Type B pancreatic cell (in vitro differentiated cells): ENCODE measurements at regions not wholly inside any gene's neighbourhood (a gene's known extent, or its start where the extent isn't known, plus 50 kb on each side); places are given as distances from the start of the nearest gene placed in this dataset.
"Not testable (repeated sequence)": the region's sequence is repeated elsewhere in the genome, so short reads cannot be mapped to it uniquely, and the experiment has no call there.

Source experiments
- DNase-seq: peaks from one replicate; pipeline ENCODE4 v3.0.0; 2021; ENCODE audit warnings: mixed read lengths; ENCODE audit not compliant: unreplicated experiment; ENCODE audit errors: extremely low spot score
- H3K27ac Mint-ChIP-seq: 2 replicates; pipeline ENCODE4 v1.8.0; 2021; ENCODE audit warnings: mild to moderate bottlenecking, mixed read lengths
- H3K27me3 Mint-ChIP-seq: 2 replicates; pipeline ENCODE4 v1.8.0; 2021; ENCODE audit warnings: mixed read lengths
- H3K36me3 Mint-ChIP-seq: 2 replicates; pipeline ENCODE4 v1.8.0; 2021; ENCODE audit warnings: mixed read lengths
- H3K4me1 Mint-ChIP-seq: one replicate; pipeline ENCODE4 v1.8.0; 2021; ENCODE audit warnings: mixed read lengths; ENCODE audit not compliant: unreplicated experiment
- H3K4me3 Mint-ChIP-seq: 2 replicates; pipeline ENCODE4 v1.8.0; 2021; ENCODE audit warnings: mild to moderate bottlenecking, mixed read lengths
- H3K9me3 Mint-ChIP-seq: 2 replicates; pipeline ENCODE4 v1.8.0; 2021; ENCODE audit warnings: mixed read lengths
- CTCF ChIP-seq: fragments of 200-600 bp; sonication (generic); conservative IDR thresholded peaks from 2 replicates; pipeline ENCODE4 v1.5.0; 2021; ENCODE audit warnings: antibody characterized with exemption, mild to moderate bottlenecking

DNA sequence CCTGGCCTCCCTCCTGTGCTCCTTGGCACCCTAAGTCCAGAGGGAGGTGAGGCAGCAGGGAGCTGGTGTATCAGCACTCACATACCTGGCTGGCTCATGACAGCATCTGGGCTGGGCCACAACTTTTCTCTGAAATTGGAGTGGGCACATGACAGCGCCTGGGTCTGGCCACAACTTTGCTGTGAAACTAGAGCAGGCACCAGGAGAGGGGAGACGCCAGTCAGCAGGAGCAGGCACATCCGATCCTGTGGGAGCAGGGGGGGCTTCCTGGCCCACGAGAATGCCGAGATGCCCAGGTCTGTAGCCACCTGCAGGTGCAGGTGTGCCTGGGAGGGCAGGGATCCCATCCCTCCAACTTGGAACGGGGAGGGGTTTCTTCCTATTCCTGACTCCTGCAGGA, 69.7 kb upstream of the PPP3CA start:
- Mint-ChIP-seq H3K4me1 (peaks cover 6% of the 10 kb centered on the region), H3K9me3 (no peaks in the 10 kb centered on the region), H3K36me3 (no peaks in the 10 kb centered on the region), H3K27ac (no peak overlapping the region), H3K4me3 (no peak overlapping the region), H3K27me3 (no peaks in the 10 kb centered on the region)
- no peak for DNase-seq
- TF ChIP-seq CTCF: no peak

GRCh38 chr4:101415962-101416361, 68.6 kb upstream of the PPP3CA start:
- Mint-ChIP-seq H3K4me3 (no peak overlapping the region), H3K9me3 (no peaks in the 10 kb centered on the region), H3K27ac (no peak overlapping the region), H3K27me3 (no peaks in the 10 kb centered on the region), H3K36me3 (no peaks in the 10 kb centered on the region), H3K4me1 (peaks cover 6% of the 10 kb centered on the region)
- DNase-seq: no peak
- no peak for TF ChIP-seq CTCF

DNA sequence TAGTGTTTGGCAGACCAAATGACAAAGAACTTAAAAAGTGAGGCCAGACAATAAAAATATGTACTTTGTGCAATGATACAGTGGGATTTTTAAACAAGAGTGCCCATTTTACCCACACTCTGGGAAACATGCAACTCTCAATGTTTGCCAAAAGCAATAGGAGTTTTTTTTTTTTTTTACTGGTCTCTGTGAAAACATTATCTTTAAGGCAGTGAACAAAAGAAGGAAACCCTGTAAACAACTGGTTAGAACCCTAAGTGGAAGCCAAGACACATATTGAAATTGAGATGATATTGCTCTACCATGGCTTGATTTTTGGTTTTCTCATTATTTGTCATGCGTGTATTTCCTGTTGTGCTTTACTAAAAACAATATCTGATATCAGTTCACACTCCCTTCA, 67.2 kb upstream of the PPP3CA start:
- peaks cover 5% of the 10 kb centered on the region for H3K4me1 Mint-ChIP-seq
- TF ChIP-seq CTCF: no peak
- H3K27ac Mint-ChIP-seq: no peak overlapping the region
- no peaks in the 10 kb centered on the region for H3K9me3 Mint-ChIP-seq
- no peak overlapping the region for H3K4me3 Mint-ChIP-seq
- no peaks in the 10 kb centered on the region for H3K27me3 Mint-ChIP-seq
- no peaks in the 10 kb centered on the region for H3K36me3 Mint-ChIP-seq
- no peak for DNase-seq

GRCh38 chr4:101411926-101412325, 64.6 kb upstream of the PPP3CA start:
- no peaks in the 10 kb centered on the region for H3K27me3 Mint-ChIP-seq
- no peak overlapping the region for H3K27ac Mint-ChIP-seq
- no peaks in the 10 kb centered on the region for H3K4me1 Mint-ChIP-seq
- no peak overlapping the region for H3K4me3 Mint-ChIP-seq
- DNase-seq: no peak
- no peaks in the 10 kb centered on the region for H3K9me3 Mint-ChIP-seq
- no peaks in the 10 kb centered on the region for H3K36me3 Mint-ChIP-seq
- no peak for TF ChIP-seq CTCF

- H3K27ac Mint-ChIP-seq: not testable (repeated sequence)
Observed at GRCh38 chr4:101411281-101411910, 64.1 kb upstream of the PPP3CA start.

DNA sequence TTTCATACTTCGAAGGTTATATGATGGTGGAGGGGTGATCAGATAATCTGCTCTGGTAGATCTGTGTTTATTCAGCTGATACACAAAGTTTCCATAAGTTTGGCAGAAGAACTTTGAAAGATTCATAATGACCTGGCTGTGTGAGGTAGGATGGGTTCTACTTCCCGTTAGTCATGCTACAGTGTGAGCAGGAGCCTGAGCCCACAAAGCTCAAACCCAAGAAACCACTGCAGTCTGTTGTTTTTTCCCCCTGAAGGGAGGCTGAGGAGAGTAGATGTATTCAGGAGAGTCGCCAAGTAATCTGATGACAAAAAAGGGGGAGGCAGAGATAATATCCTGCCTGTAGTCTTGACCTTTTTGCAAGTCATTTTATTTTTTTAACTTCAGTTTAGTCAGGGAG, 52.8 kb upstream of the PPP3CA start:
- no peaks in the 10 kb centered on the region for H3K27me3 Mint-ChIP-seq
- H3K27ac Mint-ChIP-seq: no peak overlapping the region
- no peaks in the 10 kb centered on the region for H3K9me3 Mint-ChIP-seq
- H3K4me1 Mint-ChIP-seq: no peaks in the 10 kb centered on the region
- DNase-seq: no peak
- H3K36me3 Mint-ChIP-seq: no peaks in the 10 kb centered on the region
- no peak for TF ChIP-seq CTCF
- no peak overlapping the region for H3K4me3 Mint-ChIP-seq

More at GRCh38 chr4:101411281-101411910, 64.1 kb upstream of the PPP3CA start:
- not testable (repeated sequence) for DNase-seq, H3K4me3 Mint-ChIP-seq, H3K4me1 Mint-ChIP-seq, H3K27me3 Mint-ChIP-seq, H3K9me3 Mint-ChIP-seq, H3K36me3 Mint-ChIP-seq
